MM.1S (cell line): ENCODE measurements at regions not wholly inside any gene's neighbourhood (a gene's known extent, or its start where the extent isn't known, plus 50 kb on each side); places are given as distances from the start of the nearest gene placed in this dataset.

Experiments used
- DNase-seq: peaks from one replicate; pipeline ENCODE4 v3.0.0-alpha.2; 2015
- H2AFZ ChIP-seq: fragments of 300-600 bp; sonication (generic); 2 replicates; pipeline ENCODE4 v1.6.0; 2016; ENCODE audit warnings: antibody characterized with exemption, low read length
- H3F3A ChIP-seq: fragments of 300-600 bp; sonication (generic); 2 replicates; pipeline ENCODE4 v1.6.1; 2016; ENCODE audit warnings: mild to moderate bottlenecking, antibody characterized with exemption, low read length, moderate library complexity, mixed read lengths; ENCODE audit not compliant: insufficient read depth
- H3K27ac ChIP-seq: fragments of 300-600 bp; sonication (generic); 2 replicates; pipeline ENCODE4 v1.5.1; 2016; ENCODE audit warnings: mild to moderate bottlenecking, low read length
- H3K27me3 ChIP-seq: fragments of 300-600 bp; sonication (generic); replicated peaks from 2 replicates; pipeline ENCODE4 v1.6.0; 2016; ENCODE audit warnings: low read length; ENCODE audit not compliant: insufficient read depth
- H3K36me3 ChIP-seq: fragments of 300-600 bp; sonication (generic); replicated peaks from 2 replicates; pipeline ENCODE4 v1.6.1; 2016; ENCODE audit warnings: mild to moderate bottlenecking, low read length, mixed read lengths; ENCODE audit not compliant: insufficient read depth
- H3K4me1 ChIP-seq: fragments of 300-600 bp; sonication (generic); 2 replicates; pipeline ENCODE4 v1.6.1; 2016; ENCODE audit warnings: low read length, mixed read lengths
- H3K4me2 ChIP-seq: fragments of 300-600 bp; sonication (generic); 2 replicates; pipeline ENCODE4 v1.6.0; 2016; ENCODE audit warnings: low read depth, low read length
- H3K4me3 ChIP-seq: fragments of 300-600 bp; sonication (generic); 2 replicates; pipeline ENCODE4 v1.5.1; 2016; ENCODE audit warnings: low read length, mixed read lengths
- H3K79me2 ChIP-seq: fragments of 300-600 bp; sonication (generic); 2 replicates; pipeline ENCODE4 v1.6.1; 2016; ENCODE audit warnings: mixed run types, low read length, mixed read lengths
- H3K9ac ChIP-seq: fragments of 300-600 bp; sonication (generic); 2 replicates; pipeline ENCODE4 v1.6.1; 2016; ENCODE audit warnings: low read length, mixed read lengths
- H3K9me2 ChIP-seq: fragments of 300-600 bp; sonication (generic); replicated peaks from 2 replicates; pipeline ENCODE4 v1.6.1; 2016; ENCODE audit warnings: mild to moderate bottlenecking, low read length, mixed read lengths; ENCODE audit not compliant: insufficient read depth
- H3K9me3 ChIP-seq: fragments of 300-600 bp; sonication (generic); replicated peaks from 2 replicates; pipeline ENCODE4 v1.6.1; 2016; ENCODE audit warnings: mild to moderate bottlenecking, low read length, mixed read lengths; ENCODE audit not compliant: insufficient read depth
- H4K20me1 ChIP-seq: fragments of 300-600 bp; sonication (generic); 2 replicates; pipeline ENCODE4 v1.6.1; 2016; ENCODE audit warnings: mild to moderate bottlenecking, low read length, moderate library complexity, mixed read lengths; ENCODE audit not compliant: insufficient read depth
- EZH2 ChIP-seq: fragments of 300-600 bp; sonication (generic); optimal IDR thresholded peaks from 2 replicates; pipeline ENCODE3; 2017; ENCODE audit warnings: low read depth, mild to moderate bottlenecking, antibody characterized with exemption, low read length, mixed read lengths
- EZH2phosphoT487 ChIP-seq: fragments of 300-600 bp; sonication (generic); IDR thresholded peaks from 2 replicates; pipeline ENCODE4 v1.6.1; 2018; ENCODE audit warnings: antibody characterized with exemption, low read length
- TF ChIP-seq, protein P1 (sequence below): fragments of 300-600 bp; sonication (generic); IDR thresholded peaks from 2 replicates; pipeline ENCODE4 v1.5.1; 2016; ENCODE audit warnings: antibody characterized with exemption, low read length, mixed read lengths

DNA sequence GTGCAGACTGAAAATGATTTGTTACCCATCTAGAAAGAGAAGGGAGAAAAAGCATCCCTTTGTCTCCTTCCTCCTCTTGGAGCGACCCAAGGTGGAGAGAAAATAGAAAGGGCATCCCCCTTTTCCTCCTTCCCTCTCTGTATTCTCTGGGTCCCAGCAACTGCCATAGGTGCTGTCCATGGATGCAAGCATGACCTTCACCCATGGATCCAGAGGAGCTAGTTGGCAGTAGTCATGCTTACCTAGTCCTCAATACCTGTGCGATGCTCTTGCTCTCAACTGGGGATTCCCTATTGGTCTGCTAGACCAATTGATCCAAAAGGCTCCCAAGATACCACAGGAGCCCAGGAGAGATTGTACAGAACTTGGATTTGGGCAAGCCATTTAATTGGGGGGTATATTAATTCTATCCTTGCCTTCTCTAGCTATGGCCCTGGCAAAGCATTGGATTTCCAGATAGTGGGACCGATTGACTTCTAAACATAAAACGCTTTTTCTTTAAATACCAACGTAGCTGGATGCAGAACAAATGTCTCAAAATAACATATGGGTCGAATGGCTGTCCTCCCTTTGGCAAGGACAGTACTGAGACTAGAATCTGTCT, 547.8 kb upstream of the IGFBP3 start:
- H3K79me2 ChIP-seq = no peaks in the 10 kb centered on the region
- no peaks in the 10 kb centered on the region for H3K27me3 ChIP-seq
- H3K4me1 ChIP-seq = peaks cover 19% of the 10 kb centered on the region
- no peak overlapping the region for H2AFZ ChIP-seq
- H3K9me2 ChIP-seq = no peaks in the 10 kb centered on the region
- no peak for DNase-seq
- H4K20me1 ChIP-seq = no peaks in the 10 kb centered on the region
- TF ChIP-seq EZH2 = no peak
- no peak overlapping the region for H3K4me3 ChIP-seq
- no peaks in the 10 kb centered on the region for H3K9me3 ChIP-seq
- H3K4me2 ChIP-seq = no peak overlapping the region
- H3K36me3 ChIP-seq = no peaks in the 10 kb centered on the region
- no peaks in the 10 kb centered on the region for H3F3A ChIP-seq
- no peak overlapping the region for H3K27ac ChIP-seq
- H3K9ac ChIP-seq = no peak overlapping the region

- TF ChIP-seq EZH2phosphoT487 (no peak), EZH2 (no peak)
- TF ChIP-seq, protein P1, sequence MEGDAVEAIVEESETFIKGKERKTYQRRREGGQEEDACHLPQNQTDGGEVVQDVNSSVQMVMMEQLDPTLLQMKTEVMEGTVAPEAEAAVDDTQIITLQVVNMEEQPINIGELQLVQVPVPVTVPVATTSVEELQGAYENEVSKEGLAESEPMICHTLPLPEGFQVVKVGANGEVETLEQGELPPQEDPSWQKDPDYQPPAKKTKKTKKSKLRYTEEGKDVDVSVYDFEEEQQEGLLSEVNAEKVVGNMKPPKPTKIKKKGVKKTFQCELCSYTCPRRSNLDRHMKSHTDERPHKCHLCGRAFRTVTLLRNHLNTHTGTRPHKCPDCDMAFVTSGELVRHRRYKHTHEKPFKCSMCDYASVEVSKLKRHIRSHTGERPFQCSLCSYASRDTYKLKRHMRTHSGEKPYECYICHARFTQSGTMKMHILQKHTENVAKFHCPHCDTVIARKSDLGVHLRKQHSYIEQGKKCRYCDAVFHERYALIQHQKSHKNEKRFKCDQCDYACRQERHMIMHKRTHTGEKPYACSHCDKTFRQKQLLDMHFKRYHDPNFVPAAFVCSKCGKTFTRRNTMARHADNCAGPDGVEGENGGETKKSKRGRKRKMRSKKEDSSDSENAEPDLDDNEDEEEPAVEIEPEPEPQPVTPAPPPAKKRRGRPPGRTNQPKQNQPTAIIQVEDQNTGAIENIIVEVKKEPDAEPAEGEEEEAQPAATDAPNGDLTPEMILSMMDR = no peak
- H3K9me3 ChIP-seq = no peaks in the 10 kb centered on the region
- no peaks in the 10 kb centered on the region for H3K4me1 ChIP-seq
- H3K27me3 ChIP-seq = no peaks in the 10 kb centered on the region
- no peak for DNase-seq
- no peaks in the 10 kb centered on the region for H3K79me2 ChIP-seq
- H3F3A ChIP-seq = no peaks in the 10 kb centered on the region
- no peak overlapping the region for H3K4me3 ChIP-seq
- no peak overlapping the region for H3K9ac ChIP-seq
- H4K20me1 ChIP-seq = no peaks in the 10 kb centered on the region
- no peak overlapping the region for H3K4me2 ChIP-seq
- no peaks in the 10 kb centered on the region for H3K9me2 ChIP-seq
- H3K36me3 ChIP-seq = no peaks in the 10 kb centered on the region
- no peak overlapping the region for H2AFZ ChIP-seq
- H3K27ac ChIP-seq = no peak overlapping the region
Observed at GRCh38 chr7:46463170-46463569, 542.1 kb upstream of the IGFBP3 start.

DNA sequence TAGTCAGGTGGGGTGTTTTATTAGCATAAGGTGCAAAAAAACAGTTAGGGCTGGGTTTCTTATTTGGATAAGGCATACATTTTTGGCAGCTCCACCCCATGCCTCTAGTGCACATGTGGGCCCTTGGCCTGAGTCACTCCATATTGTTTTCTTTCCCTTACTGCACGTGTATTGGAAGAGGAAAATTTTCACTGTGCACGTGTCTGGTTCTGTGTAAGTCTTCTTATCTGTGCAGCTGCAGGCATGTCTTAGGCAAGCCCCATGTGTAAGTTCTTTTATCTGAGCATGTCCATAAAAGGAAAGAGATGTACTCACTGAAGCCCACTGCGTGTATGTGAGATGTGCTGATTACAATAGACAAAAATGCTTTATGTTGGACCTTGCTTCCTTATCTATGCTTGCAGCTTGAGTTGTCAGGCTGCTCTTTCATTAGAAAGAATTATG, 540.3 kb upstream of the IGFBP3 start:
- no peak overlapping the region for H2AFZ ChIP-seq
- no peaks in the 10 kb centered on the region for H3K9me2 ChIP-seq
- no peaks in the 10 kb centered on the region for H4K20me1 ChIP-seq
- H3K4me1 ChIP-seq = peaks cover 11% of the 10 kb centered on the region
- H3K27ac ChIP-seq = no peak overlapping the region
- no peak for DNase-seq
- TF ChIP-seq EZH2 (no peak), EZH2phosphoT487 (no peak)
- TF ChIP-seq, protein P1 = no peak
- no peaks in the 10 kb centered on the region for H3K79me2 ChIP-seq
- no peak overlapping the region for H3K9ac ChIP-seq
- H3F3A ChIP-seq = no peaks in the 10 kb centered on the region
- H3K9me3 ChIP-seq = no peaks in the 10 kb centered on the region
- no peak overlapping the region for H3K4me2 ChIP-seq
- H3K4me3 ChIP-seq = no peak overlapping the region
- no peaks in the 10 kb centered on the region for H3K36me3 ChIP-seq
- no peaks in the 10 kb centered on the region for H3K27me3 ChIP-seq

- Histone ChIP-seq H3K4me3 (no peak overlapping the region), H3K9me2 (no peaks in the 10 kb centered on the region), H3K36me3 (no peaks in the 10 kb centered on the region), H3K27ac (no peak overlapping the region), H3F3A (no peaks in the 10 kb centered on the region), H3K4me2 (no peak overlapping the region), H3K9me3 (no peaks in the 10 kb centered on the region), H3K79me2 (no peaks in the 10 kb centered on the region), H3K9ac (no peak overlapping the region), H3K4me1 (peaks cover 11% of the 10 kb centered on the region), H3K27me3 (no peaks in the 10 kb centered on the region), H2AFZ (no peak overlapping the region), H4K20me1 (no peaks in the 10 kb centered on the region)
- no peak for DNase-seq
- TF ChIP-seq, protein P1 = no peak
- TF ChIP-seq EZH2phosphoT487 = no peak
Observed at GRCh38 chr7:46459942-46460341, 538.9 kb upstream of the IGFBP3 start.
